ENCODE measurements at regions not wholly inside any gene's neighbourhood (a gene's known extent, or its start where the extent isn't known, plus 50 kb on each side); places are given as distances from the start of the nearest gene placed in this dataset.

DNA sequence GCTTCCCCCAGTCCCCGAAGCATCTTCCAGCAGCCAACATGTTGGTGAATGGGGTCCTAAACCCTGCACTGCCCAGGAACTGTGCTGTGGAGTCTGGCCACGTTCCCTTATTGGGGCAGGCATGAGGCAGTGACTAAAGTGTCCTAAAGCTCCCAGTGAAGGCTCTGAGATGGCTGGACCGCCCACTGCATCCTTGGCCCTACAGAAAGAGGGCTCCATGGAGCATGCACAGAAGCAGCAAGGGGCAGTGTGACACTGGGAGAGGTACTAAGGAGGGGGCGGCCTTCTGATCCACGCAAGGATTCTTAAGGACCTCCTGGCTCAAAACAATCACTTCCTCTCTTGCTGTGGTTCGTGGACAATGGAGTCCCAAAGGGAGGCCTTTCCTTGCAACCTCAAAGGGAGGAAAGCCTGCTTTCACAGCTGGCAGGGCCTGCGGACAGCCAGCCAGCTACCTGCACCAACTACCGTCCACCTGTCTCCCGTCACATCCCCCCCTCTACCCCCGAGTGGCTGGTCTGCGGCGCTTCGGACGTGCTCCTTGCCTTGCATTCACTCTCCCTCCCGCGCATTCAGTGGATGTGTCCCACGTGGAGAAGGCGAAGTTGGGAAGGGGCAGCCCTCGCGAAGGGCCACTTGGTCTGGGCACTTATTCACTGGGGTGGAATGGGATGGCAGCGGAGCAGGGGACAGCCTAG, 63.9 kb upstream of the STARD13 start:
- no peaks in the 10 kb centered on the region for H3K9me3 ChIP-seq (ENCODE audit: control insufficient read depth, insufficient read depth, low read length)
- peak overlapping the region; percentile 67 for H3K4me3 ChIP-seq (ENCODE audit: low read depth, low read length)
- TF ChIP-seq, protein P1, sequence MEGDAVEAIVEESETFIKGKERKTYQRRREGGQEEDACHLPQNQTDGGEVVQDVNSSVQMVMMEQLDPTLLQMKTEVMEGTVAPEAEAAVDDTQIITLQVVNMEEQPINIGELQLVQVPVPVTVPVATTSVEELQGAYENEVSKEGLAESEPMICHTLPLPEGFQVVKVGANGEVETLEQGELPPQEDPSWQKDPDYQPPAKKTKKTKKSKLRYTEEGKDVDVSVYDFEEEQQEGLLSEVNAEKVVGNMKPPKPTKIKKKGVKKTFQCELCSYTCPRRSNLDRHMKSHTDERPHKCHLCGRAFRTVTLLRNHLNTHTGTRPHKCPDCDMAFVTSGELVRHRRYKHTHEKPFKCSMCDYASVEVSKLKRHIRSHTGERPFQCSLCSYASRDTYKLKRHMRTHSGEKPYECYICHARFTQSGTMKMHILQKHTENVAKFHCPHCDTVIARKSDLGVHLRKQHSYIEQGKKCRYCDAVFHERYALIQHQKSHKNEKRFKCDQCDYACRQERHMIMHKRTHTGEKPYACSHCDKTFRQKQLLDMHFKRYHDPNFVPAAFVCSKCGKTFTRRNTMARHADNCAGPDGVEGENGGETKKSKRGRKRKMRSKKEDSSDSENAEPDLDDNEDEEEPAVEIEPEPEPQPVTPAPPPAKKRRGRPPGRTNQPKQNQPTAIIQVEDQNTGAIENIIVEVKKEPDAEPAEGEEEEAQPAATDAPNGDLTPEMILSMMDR (IDR thresholded peaks at IDR 0.05; ENCODE audit: low read depth, low read length) = peak; percentile 1; the same call in 1 of the 2 replicates
- H3K27ac ChIP-seq (ENCODE audit: low read depth, low read length) = peak overlapping the region; percentile 53
- CTCF ChIA-PET = interaction anchor here (0.6 kb wide), 1 partner anchor 144 kb away, joined by 3 read pairs; no protein-coding TSS in a partner anchor
- POLR2A ChIA-PET = interaction anchor here (0.9 to 1.5 kb wide), 3 partner anchors 27 to 66 kb away, joined by 3 to 7 read pairs (median 3); partner anchors contain the start of gene STARD13
- DNase-seq (ENCODE audit: low read depth, low spot score) = no peak
- H3K27me3 ChIP-seq (ENCODE audit: control insufficient read depth, insufficient read depth, low read length) = no peaks in the 10 kb centered on the region

DNA sequence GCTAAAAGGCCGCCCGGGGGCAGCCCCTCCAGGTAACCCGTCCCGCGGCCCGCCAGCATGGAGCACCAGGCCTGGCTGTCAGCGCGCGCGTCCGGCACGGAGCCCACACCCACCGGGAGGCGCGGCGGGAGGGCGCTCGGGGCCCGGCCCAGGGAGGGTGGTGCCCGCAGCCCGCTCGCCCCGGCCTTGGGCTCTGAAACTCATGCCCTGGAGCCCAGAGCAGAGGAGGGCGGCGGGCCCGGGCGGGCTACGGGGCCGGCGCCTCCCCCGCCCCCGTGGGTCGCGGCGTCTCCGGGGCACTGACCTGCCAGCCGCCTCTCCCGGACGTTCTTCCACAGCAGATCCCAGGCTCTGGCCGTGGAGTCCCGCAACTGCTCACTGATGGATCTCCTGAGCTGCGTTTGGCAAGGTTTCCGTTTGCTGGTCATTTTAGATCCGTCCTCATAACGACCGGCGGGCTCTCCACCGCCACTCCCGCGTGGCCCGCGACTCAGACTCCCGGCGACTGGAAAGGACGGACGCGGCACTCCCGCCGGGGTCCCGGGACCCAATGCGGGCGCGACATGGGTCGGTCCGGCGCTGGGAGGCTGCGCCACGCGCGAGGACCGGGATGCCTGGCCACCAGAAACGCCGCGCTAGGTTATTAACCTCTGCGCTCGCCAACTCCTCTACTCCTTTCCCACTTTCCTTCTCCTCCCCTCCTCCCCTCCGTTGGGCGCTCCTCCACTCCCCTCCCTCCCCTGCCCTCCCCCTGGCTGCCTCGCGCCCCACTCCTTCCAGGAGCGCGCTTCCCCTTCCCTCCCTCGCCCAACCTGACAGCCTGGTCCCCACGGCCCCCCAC, 64.7 kb upstream of the STARD13 start:
- H3K9me3 ChIP-seq (ENCODE audit: control insufficient read depth, insufficient read depth, low read length) = no peaks in the 10 kb centered on the region
- DNase-seq (ENCODE audit: low read depth, low spot score) = no peak
- CTCF ChIA-PET = interaction anchor here (0.6 kb wide), 1 partner anchor 143 kb away, joined by 3 read pairs; no protein-coding TSS in a partner anchor
- peak overlapping the region; percentile 47 for H3K27ac ChIP-seq (ENCODE audit: low read depth, low read length)
- H3K4me3 ChIP-seq (ENCODE audit: low read depth, low read length) = peak overlapping the region; percentile 67
- POLR2A ChIA-PET = no interaction called here
- no peaks in the 10 kb centered on the region for H3K27me3 ChIP-seq (ENCODE audit: control insufficient read depth, insufficient read depth, low read length)
- TF ChIP-seq, protein P1 (IDR thresholded peaks at IDR 0.05; ENCODE audit: low read depth, low read length) = no peak

DNA sequence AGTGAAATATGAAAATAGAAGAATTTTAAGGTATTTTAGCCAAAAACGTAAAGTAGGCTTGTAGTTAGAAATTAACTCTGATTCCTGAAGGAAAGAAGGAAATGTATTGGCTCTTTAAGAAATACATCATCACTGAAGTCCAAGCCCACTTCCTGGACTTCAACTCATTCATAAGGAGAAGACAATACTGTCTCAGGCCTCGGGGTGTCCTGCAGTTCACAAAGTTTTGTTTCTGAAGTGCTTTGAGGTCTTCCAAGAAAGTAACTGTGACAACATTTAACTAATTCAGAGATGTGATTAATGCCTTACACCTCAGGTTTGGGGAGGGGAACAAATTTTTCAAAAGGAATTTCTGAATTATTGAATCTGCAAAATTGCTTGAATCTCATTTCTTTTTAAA, 65.8 kb upstream of the STARD13 start:
- Histone ChIP-seq H3K27ac (ENCODE audit: low read depth, low read length) (no peak overlapping the region), H3K4me3 (ENCODE audit: low read depth, low read length) (no peak overlapping the region), H3K9me3 (ENCODE audit: control insufficient read depth, insufficient read depth, low read length) (no peaks in the 10 kb centered on the region), H3K27me3 (ENCODE audit: control insufficient read depth, insufficient read depth, low read length) (no peaks in the 10 kb centered on the region)
- TF ChIP-seq, protein P1 (IDR thresholded peaks at IDR 0.05; ENCODE audit: low read depth, low read length) = no peak
- CTCF ChIA-PET = no interaction called here
- POLR2A ChIA-PET = no interaction called here
- DNase-seq (ENCODE audit: low read depth, low spot score) = no peak

DNA sequence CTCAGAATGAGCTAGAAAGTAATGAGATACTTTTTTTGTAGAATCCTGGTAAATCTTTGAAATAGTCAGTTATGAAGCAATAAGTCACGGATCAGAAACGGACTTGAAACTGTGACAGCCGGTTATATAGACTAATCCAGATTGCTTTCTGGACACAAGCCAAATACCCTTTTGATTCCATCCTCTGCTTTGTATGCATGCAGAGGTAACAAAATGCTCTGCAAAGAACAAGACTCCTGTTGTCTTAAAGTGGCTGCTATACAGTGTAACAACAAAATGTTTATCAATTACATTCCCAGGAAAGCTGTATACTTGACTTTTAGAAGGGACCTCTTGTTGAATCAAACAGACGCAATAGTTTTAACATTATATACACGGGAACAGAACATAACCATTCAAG, 66.5 kb upstream of the STARD13 start:
- CTCF ChIA-PET = no interaction called here
- H3K9me3 ChIP-seq (ENCODE audit: control insufficient read depth, insufficient read depth, low read length) = no peaks in the 10 kb centered on the region
- no peaks in the 10 kb centered on the region for H3K27me3 ChIP-seq (ENCODE audit: control insufficient read depth, insufficient read depth, low read length)
- DNase-seq (ENCODE audit: low read depth, low spot score) = no peak
- no peak overlapping the region for H3K27ac ChIP-seq (ENCODE audit: low read depth, low read length)
- POLR2A ChIA-PET = no interaction called here
- no peak overlapping the region for H3K4me3 ChIP-seq (ENCODE audit: low read depth, low read length)
- TF ChIP-seq, protein P1 (IDR thresholded peaks at IDR 0.05; ENCODE audit: low read depth, low read length) = no peak

DNA sequence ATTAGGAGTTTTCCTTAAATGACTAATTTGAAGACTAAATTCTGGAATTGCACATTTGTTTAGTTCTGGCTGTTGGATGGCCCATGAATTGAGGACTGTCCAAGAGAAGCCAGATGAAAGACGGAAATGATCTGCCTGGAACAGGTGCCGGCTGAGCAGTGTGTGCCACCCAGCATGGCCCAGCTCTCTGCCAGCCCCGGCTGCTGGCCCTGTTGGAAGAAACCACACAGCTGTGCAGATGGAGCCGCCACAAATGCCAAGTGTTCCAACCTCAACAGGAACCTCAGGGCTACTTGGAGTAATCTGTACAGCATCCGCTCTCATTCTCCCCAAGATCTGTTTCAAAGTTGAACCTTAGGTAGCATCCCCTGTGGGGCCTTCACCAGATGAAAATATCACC, 67.0 kb upstream of the STARD13 start:
- no peak overlapping the region for H3K27ac ChIP-seq (ENCODE audit: low read depth, low read length)
- CTCF ChIA-PET = no interaction called here
- no peak for DNase-seq (ENCODE audit: low read depth, low spot score)

More for the DNA sequence above, 67.0 kb upstream of the STARD13 start:
- Histone ChIP-seq H3K4me3 (ENCODE audit: low read depth, low read length) (no peak overlapping the region), H3K9me3 (ENCODE audit: control insufficient read depth, insufficient read depth, low read length) (no peaks in the 10 kb centered on the region), H3K27me3 (ENCODE audit: control insufficient read depth, insufficient read depth, low read length) (no peaks in the 10 kb centered on the region)
- POLR2A ChIA-PET = no interaction called here
- TF ChIP-seq, protein P1 (IDR thresholded peaks at IDR 0.05; ENCODE audit: low read depth, low read length) = no peak

All from AG04450 (cell line).